Esophagus squamous epithelium (tissue), 5 donors: ENCODE measurements at regions not wholly inside any gene's neighbourhood (a gene's known extent, or its start where the extent isn't known, plus 50 kb on each side); places are given as distances from the start of the nearest gene placed in this dataset.
"Not testable (repeated sequence)": the region's sequence is repeated elsewhere in the genome, so short reads cannot be mapped to it uniquely, and the experiment has no call there.

Source experiments
- DNase-seq: peaks from one replicate; lab custom pipeline; 2025; lab: John Stamatoyannopoulos, UW
- H3K27ac ChIP-seq, 4 donors: fragments of 200-600 bp; sonication (generic); one replicate each; pipeline ENCODE4 v1.5.1; 2016 to 2019; ENCODE audit warnings: mild to moderate bottlenecking in 1 of 4
- H3K27me3 ChIP-seq, 4 donors: fragments of 200-600 bp; sonication (generic); 1 replicate in 3 of 4; 2 replicates in 1 of 4; pipeline versions ENCODE4 v1.5.1 to v1.6.0; 2017 to 2021; ENCODE audit warnings: antibody characterized with exemption in 1 of 4
- H3K36me3 ChIP-seq, 3 donors: fragments of 200-600 bp; sonication (generic); one replicate each; pipeline ENCODE4 v1.5.1; 2016 to 2019
- H3K4me1 ChIP-seq, 3 donors: fragments of 200-600 bp; sonication (generic); one replicate each; pipeline ENCODE4 v1.5.1; 2017 to 2019
- H3K4me3 ChIP-seq, 4 donors: fragments of 200-600 bp; sonication (generic); 1 replicate in 3 of 4; 2 replicates in 1 of 4; pipeline ENCODE4 v1.5.1; 2016 to 2019; ENCODE audit warnings: mild to moderate bottlenecking in 2 of 4, moderate library complexity in 1 of 4
- H3K9me3 ChIP-seq, 3 donors: fragments of 200-600 bp; sonication (generic); one replicate each; pipeline ENCODE4 v1.5.1; 2016 to 2019
- POLR2A ChIP-seq, 4 donors: fragments of 450-650 bp; IDR thresholded peaks; one replicate each; pipeline ENCODE4 v1.6.1; 2017; ENCODE audit warnings: antibody characterized with exemption in 4 of 4, mild to moderate bottlenecking in 4 of 4, moderate library complexity in 3 of 4
- WGBS, 2 donors: methylation state at CpG; one replicate each; pipeline ENCODE4 v1.1.5; 2018; 5-methylcytosine and 5-hydroxymethylcytosine counted together
- intact Hi-C: fragments of 100-400 bp; cut with DNase I; formaldehyde crosslinking; loops from one replicate; pipeline ENCODE4 v1.15.0; 2022
- TF ChIP-seq, protein P1 (sequence below), 6 experiments: fragments of 450-650 bp in 4 of 6; fragments of 200-600 bp in 2 of 6; sonication (generic) in 2 of 6; IDR thresholded peaks; one replicate each; pipeline ENCODE4 v1.5.1; 2016 to 2019; ENCODE audit warnings: antibody characterized with exemption in 6 of 6, mild to moderate bottlenecking in 4 of 6, moderate library complexity in 4 of 6
- donor health status: DM: yes; HTN: yes; CAD: no.

DNA sequence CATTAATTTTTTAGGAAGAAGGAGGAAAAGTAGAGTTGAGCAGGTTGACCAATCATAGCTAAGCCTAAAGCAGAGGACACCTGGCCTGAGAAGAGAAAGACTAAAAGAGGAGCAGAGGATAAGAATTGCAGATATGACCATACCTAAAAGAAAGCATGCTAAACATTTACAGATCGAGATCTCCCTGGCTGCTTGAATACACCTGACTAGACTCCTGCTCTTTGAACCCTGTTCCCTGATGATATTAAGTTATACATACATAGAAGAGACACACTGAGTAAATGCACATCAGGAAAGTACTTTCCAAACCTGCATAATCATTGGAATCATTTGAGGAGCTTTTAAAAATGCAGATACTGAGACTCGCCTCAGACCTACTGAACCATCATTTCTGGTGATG lies 232.3 kb upstream of the ELL2 start:
- H3K9me3 ChIP-seq, result no peaks in the 10 kb centered on the region
- WGBS, 2 donors, result 93 to 95% methylated on average over 2 of the region's 2 CpGs
- no peaks in the 10 kb centered on the region for H3K36me3 ChIP-seq
- TF ChIP-seq POLR2A (IDR thresholded peaks at IDR 0.05), result no peak
- TF ChIP-seq, protein P1, sequence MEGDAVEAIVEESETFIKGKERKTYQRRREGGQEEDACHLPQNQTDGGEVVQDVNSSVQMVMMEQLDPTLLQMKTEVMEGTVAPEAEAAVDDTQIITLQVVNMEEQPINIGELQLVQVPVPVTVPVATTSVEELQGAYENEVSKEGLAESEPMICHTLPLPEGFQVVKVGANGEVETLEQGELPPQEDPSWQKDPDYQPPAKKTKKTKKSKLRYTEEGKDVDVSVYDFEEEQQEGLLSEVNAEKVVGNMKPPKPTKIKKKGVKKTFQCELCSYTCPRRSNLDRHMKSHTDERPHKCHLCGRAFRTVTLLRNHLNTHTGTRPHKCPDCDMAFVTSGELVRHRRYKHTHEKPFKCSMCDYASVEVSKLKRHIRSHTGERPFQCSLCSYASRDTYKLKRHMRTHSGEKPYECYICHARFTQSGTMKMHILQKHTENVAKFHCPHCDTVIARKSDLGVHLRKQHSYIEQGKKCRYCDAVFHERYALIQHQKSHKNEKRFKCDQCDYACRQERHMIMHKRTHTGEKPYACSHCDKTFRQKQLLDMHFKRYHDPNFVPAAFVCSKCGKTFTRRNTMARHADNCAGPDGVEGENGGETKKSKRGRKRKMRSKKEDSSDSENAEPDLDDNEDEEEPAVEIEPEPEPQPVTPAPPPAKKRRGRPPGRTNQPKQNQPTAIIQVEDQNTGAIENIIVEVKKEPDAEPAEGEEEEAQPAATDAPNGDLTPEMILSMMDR (IDR thresholded peaks at IDR 0.05), result no peak
- H3K4me3 ChIP-seq, result no peak overlapping the region
- no peaks in the 10 kb centered on the region for H3K4me1 ChIP-seq
- no peaks in the 10 kb centered on the region for H3K27me3 ChIP-seq
- intact Hi-C loops, result no loop called here
- no peak for DNase-seq
- no peak overlapping the region for H3K27ac ChIP-seq

DNA sequence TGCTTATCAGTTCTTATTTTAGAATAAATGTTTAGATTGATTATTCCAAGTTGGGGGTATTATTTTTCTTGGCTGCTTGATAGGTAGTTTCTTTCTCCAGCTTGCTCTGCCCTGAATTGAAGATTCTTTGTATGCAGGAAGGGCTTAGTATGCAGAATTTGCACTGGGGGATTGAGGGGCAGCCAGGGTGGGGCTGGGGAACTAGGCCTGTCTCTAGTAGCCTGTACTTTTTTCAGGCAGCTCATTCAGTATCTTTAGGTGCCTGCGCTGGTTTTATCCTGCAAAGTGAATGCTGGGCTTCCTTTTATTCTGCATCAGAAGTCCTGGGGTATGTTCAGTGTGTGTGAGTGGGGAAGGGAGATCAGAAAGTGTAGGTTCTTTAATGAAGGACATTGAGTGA lies 228.3 kb upstream of the ELL2 start:
- Histone ChIP-seq H3K27me3 (no peaks in the 10 kb centered on the region), H3K27ac (no peak overlapping the region), H3K36me3 (no peaks in the 10 kb centered on the region), H3K4me1 (no peaks in the 10 kb centered on the region), H3K9me3 (no peaks in the 10 kb centered on the region), H3K4me3 (no peak overlapping the region)
- WGBS, 2 donors, result 85 to 92% methylated on average over 1 of the region's 1 CpG
- intact Hi-C loops, result no loop called here
- TF ChIP-seq, protein P1 (IDR thresholded peaks at IDR 0.05), result no peak
- TF ChIP-seq POLR2A (IDR thresholded peaks at IDR 0.05), result no peak
- DNase-seq, result no peak

DNA sequence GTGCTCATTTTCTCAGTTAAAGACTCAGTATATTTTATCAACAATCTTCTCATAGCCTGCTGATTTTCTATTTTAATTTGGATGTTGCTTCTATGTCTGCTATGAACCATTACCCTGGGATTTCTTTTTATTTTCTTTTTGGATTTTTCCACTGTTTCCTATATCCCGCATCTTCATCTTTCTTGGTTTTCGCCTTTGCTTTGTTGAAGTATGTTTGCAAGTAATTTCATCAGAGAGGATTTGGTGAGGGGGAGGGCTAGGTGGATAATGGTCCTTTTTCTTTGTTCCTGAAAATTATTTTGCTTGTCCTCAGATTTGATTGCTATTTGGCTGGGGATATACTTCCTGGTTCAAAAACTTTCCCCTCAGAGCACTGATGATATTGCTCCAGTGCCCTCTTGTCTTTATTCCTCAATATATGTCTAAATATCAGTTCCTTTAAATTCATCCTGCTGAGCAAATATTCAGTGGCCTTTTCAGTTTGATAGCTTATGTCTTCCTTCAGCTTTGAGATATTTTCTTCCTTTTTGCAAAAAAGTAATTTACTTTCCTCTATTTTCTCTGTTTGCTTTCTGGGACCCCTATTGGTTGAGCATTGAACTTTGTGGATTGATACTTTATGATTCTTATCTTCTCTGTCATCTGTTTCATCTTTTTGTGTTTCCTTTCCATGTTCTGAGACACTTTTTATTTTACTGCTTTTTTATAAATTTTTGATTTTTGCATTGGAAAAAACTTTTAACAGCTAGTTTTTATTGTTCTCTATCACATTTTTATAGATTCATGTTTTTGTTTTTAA lies 227.6 kb upstream of the ELL2 start:
- intact Hi-C loops, result no loop called here
- 95 to 100% methylated on average over 2 of the region's 2 CpGs for WGBS, 2 donors
- no peak overlapping the region for H3K27ac ChIP-seq

DNA sequence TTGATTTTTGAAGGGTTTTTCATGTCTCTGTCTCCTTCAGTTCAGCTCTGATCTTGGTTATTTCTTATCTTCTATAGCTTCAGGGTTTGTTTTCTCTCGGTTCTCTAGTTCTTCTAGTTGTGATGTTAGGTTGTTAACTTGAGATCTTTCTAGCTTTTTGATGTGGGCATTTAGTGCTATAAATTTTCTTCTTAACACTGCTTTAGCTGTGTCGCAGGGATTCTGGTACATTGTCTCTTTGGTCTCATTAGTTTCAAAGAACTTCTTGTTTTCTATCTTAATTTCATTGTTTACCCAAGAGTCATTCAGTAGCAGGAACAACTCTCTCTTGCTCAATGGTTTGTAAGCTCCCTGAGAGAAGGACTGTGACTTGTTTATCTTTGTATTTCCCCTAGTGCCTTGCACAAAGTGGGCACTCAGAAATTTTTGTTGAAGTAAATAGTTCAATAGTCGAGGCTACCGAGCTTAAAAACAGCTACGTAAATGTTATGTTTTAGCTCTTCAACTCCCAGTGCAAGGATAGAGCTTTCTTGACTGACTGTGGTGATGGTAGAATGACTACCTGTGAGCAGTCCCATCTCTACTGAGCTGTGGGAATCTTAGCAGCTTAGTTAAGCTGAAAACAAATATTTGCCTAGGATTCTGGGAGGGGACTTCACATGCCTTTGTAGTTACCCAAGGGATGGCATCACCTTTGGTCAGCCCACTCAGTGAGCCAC lies 225.8 kb upstream of the ELL2 start:
- Histone ChIP-seq H3K36me3 (no peaks in the 10 kb centered on the region), H3K4me3 (no peak overlapping the region), H3K27ac (no peak overlapping the region), H3K27me3 (no peaks in the 10 kb centered on the region), H3K4me1 (no peaks in the 10 kb centered on the region), H3K9me3 (no peaks in the 10 kb centered on the region)
- no peak for DNase-seq
- TF ChIP-seq, protein P1 (IDR thresholded peaks at IDR 0.05), result no peak
- TF ChIP-seq POLR2A (IDR thresholded peaks at IDR 0.05), result no peak
- intact Hi-C loops, result no loop called here
- WGBS, 2 donors, result 87 to 93% methylated on average over 5 of the region's 5 CpGs

More for the DNA sequence above, 227.6 kb upstream of the ELL2 start:
- H3K4me3 ChIP-seq, result no peak overlapping the region
- no peaks in the 10 kb centered on the region for H3K9me3 ChIP-seq
- no peak for DNase-seq
- no peaks in the 10 kb centered on the region for H3K36me3 ChIP-seq
- TF ChIP-seq, protein P1 (IDR thresholded peaks at IDR 0.05), result no peak
- no peak for TF ChIP-seq POLR2A (IDR thresholded peaks at IDR 0.05)
- H3K4me1 ChIP-seq, result no peaks in the 10 kb centered on the region
- H3K27me3 ChIP-seq, result no peaks in the 10 kb centered on the region

DNA sequence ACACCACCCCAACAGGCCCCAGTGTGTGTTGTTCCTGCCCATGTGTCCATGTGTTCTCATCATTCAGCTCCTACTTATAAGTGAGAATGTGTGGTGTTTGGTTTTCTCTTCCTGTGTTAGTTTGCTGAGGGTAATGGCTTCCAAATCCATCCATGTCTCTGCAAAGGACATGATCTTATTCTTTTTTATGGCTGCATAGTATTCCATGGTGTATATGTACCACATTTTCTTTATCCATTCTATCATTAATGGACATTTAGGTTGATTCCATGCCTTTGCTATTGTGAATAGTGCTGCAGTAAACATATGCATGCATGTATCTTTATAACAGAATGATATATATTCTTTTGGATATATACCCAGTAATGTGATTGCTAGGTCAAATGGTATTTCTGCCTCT lies 222.9 kb upstream of the ELL2 start:
- H3K27ac ChIP-seq, H3K9me3 ChIP-seq, H3K4me1 ChIP-seq, H3K36me3 ChIP-seq, intact Hi-C loops, H3K27me3 ChIP-seq, H3K4me3 ChIP-seq, DNase-seq: not testable (repeated sequence)
